GM12878 (cell line): ENCODE measurements at regions not wholly inside any gene's neighbourhood (a gene's known extent, or its start where the extent isn't known, plus 50 kb on each side); places are given as distances from the start of the nearest gene placed in this dataset.

ENCODE experiments used
- CBX3 ChIP-seq: fragments of 200-600 bp; sonication (generic); IDR thresholded peaks from 2 replicates; pipeline ENCODE4 v1.6.1; 2016; ENCODE audit warnings: low read depth, borderline replicate concordance
- CEBPB ChIP-seq, 2 experiments: fragments of 150-350 bp in 1 of 2; IDR thresholded peaks; 2 replicates each; pipeline ENCODE4 v1.6.1; 2012 to 2014; ENCODE audit warnings: low read depth in 2 of 2, low read length in 2 of 2, borderline replicate concordance in 1 of 2, inconsistent platforms in 1 of 2
- CTCF ChIP-seq, 3 experiments: IDR thresholded peaks in 2 of 3; conservative IDR thresholded peaks in 1 of 3; 2 replicates each; pipeline ENCODE4 v1.5.1; 2011; ENCODE audit warnings: low read depth in 3 of 3, low read length in 3 of 3, mild to moderate bottlenecking in 3 of 3, control low read depth in 2 of 3, moderate library complexity in 2 of 3, inconsistent platforms in 1 of 3, mixed read lengths in 1 of 3; ENCODE audit not compliant: control insufficient read depth in 2 of 3, insufficient read depth in 1 of 3; ENCODE audit errors: extremely low read depth in 1 of 3
- EZH2 ChIP-seq: IDR thresholded peaks from 2 replicates; pipeline ENCODE4 v1.6.1; 2012; ENCODE audit warnings: low read depth, mild to moderate bottlenecking, control low read depth, inconsistent platforms, low read length, borderline replicate concordance; ENCODE audit not compliant: control insufficient read depth
- FOXM1 ChIP-seq: IDR thresholded peaks from 2 replicates; pipeline ENCODE4 v1.6.1; 2012; ENCODE audit warnings: low read depth, mild to moderate bottlenecking, inconsistent platforms, low read length, moderate library complexity
- MXI1 ChIP-seq: fragments of 150-350 bp; IDR thresholded peaks from 2 replicates; pipeline ENCODE4 v1.6.1; 2011; ENCODE audit warnings: low read depth, mild to moderate bottlenecking, inconsistent platforms, low read length, improper control_type of control experiment
- NR2C2 ChIP-seq: IDR thresholded peaks from 2 replicates; pipeline ENCODE4 v1.6.1; 2011; ENCODE audit warnings: borderline replicate concordance, low read depth; ENCODE audit not compliant: control insufficient read depth, insufficient read length
- SMARCA5 ChIP-seq: fragments of 450-650 bp; IDR thresholded peaks from 2 replicates; pipeline ENCODE4 v1.6.1; 2017; ENCODE audit warnings: mild to moderate bottlenecking
- SREBF2 ChIP-seq: IDR thresholded peaks from 2 replicates; pipeline ENCODE4 v1.6.1; 2012; ENCODE audit warnings: mild to moderate bottlenecking, low read length
- ZNF207 ChIP-seq: fragments of 450-650 bp; IDR thresholded peaks from 2 replicates; pipeline ENCODE4 v1.6.1; 2014; ENCODE audit warnings: antibody characterized with exemption, mild to moderate bottlenecking, borderline replicate concordance

GRCh38 chr12:75965661-75966060, 65.9 kb downstream of the PHLDA1 start:
- no peak for TF ChIP-seq FOXM1
- no peak for TF ChIP-seq CTCF (IDR thresholded peaks at IDR 0.05 in 2 of 3, conservative IDR thresholded peaks at IDR 0.05 in 1 of 3; ENCODE audit: control insufficient read depth in 2 of 3, extremely low read depth in 1 of 3, insufficient read depth in 1 of 3, low read depth in 3 of 3, low read length in 3 of 3)
- no peak for TF ChIP-seq CEBPB (IDR thresholded peaks at IDR 0.05; ENCODE audit: borderline replicate concordance in 1 of 2, low read depth in 2 of 2, low read length in 2 of 2)
- TF ChIP-seq SMARCA5, result no peak
- no peak for TF ChIP-seq NR2C2
- no peak for TF ChIP-seq CBX3
- TF ChIP-seq EZH2, result no peak
- TF ChIP-seq MXI1, result no peak
- no peak for TF ChIP-seq ZNF207
- TF ChIP-seq SREBF2, result no peak
